OCI-LY7 (cell line): ENCODE measurements at regions not wholly inside any gene's neighbourhood (a gene's known extent, or its start where the extent isn't known, plus 50 kb on each side); places are given as distances from the start of the nearest gene placed in this dataset.

ENCODE experiments used
- BruUV-seq: library from RNA; stranded (reverse); fragments of 400-500 nt; replicated peaks from 2 replicates; lab custom pipeline; 2021; lab: Mats Ljungman, UMichigan
- CTCF ChIA-PET: fragments of 300-600 bp; sonication (Branson Sonifier 250); formaldehyde crosslinking; loops from one replicate; lab custom pipeline; 2022; ENCODE audit warnings: antibody characterized with exemption; ENCODE audit not compliant: unreplicated experiment; lab: Charles Lee
- POLR2A ChIA-PET: fragments of 300-600 bp; sonication (Branson Sonifier 250); formaldehyde crosslinking; loops from one replicate; lab custom pipeline; 2022; ENCODE audit warnings: antibody characterized with exemption; lab: Charles Lee
- DNase-seq: peaks from one replicate; pipeline ENCODE4 v3.0.0-alpha.2; 2015; ENCODE audit warnings: low spot score
- H2AFZ ChIP-seq: fragments of 200-600 bp; sonication (generic), shearing (Covaris generic); 2 replicates; pipeline ENCODE4 v1.6.1; 2014; ENCODE audit warnings: mild to moderate bottlenecking, antibody characterized with exemption, low read length, moderate library complexity
- H3K27ac ChIP-seq: fragments of 200-600 bp; sonication (generic); 2 replicates; pipeline ENCODE4 v1.5.1; 2014; ENCODE audit warnings: mixed run types, low read depth, mild to moderate bottlenecking, moderate library complexity, low read length, inconsistent platforms; ENCODE audit not compliant: poor library complexity, severe bottlenecking
- H3K36me3 ChIP-seq: fragments of 200-600 bp; sonication (generic); 2 replicates; pipeline ENCODE4 v1.6.1; 2014; ENCODE audit warnings: mild to moderate bottlenecking, antibody characterized with exemption, low read length, moderate library complexity, mixed read lengths; ENCODE audit not compliant: insufficient read depth
- H3K4me1 ChIP-seq: fragments of 200-600 bp; sonication (generic); 2 replicates; pipeline ENCODE4 v1.5.1; 2014; ENCODE audit warnings: mild to moderate bottlenecking, low read length; ENCODE audit not compliant: insufficient read depth, poor library complexity, severe bottlenecking
- H3K4me2 ChIP-seq: fragments of 200-600 bp; sonication (generic); 2 replicates; pipeline ENCODE4 v1.6.1; 2014; ENCODE audit warnings: mild to moderate bottlenecking, low read length
- H3K4me3 ChIP-seq: fragments of 200-600 bp; sonication (generic); 2 replicates; pipeline ENCODE4 v1.5.1; 2014; ENCODE audit warnings: mild to moderate bottlenecking, low read depth, low read length; ENCODE audit not compliant: poor library complexity, severe bottlenecking
- H3K79me2 ChIP-seq: fragments of 200-600 bp; sonication (generic); 2 replicates; pipeline ENCODE4 v1.6.1; 2016; ENCODE audit warnings: low read depth, mild to moderate bottlenecking, low read length, moderate library complexity, mixed read lengths; ENCODE audit not compliant: insufficient read depth
- H3K9me2 ChIP-seq: fragments of 200-600 bp; sonication (generic); 2 replicates; pipeline ENCODE4 v1.6.1; 2016; ENCODE audit warnings: mild to moderate bottlenecking, low read length, mixed read lengths; ENCODE audit not compliant: insufficient read depth
- H3K9me3 ChIP-seq: fragments of 200-600 bp; sonication (generic); 2 replicates; pipeline ENCODE4 v1.6.1; 2014; ENCODE audit warnings: mild to moderate bottlenecking, mixed run types, low read length, mixed read lengths
- H4K20me1 ChIP-seq: fragments of 200-600 bp; sonication (generic); 2 replicates; pipeline ENCODE4 v1.6.1; 2014; ENCODE audit warnings: mild to moderate bottlenecking, antibody characterized with exemption, low read length, moderate library complexity, mixed read lengths; ENCODE audit not compliant: insufficient read depth
- EZH2phosphoT487 ChIP-seq: fragments of 200-600 bp; sonication (generic); IDR thresholded peaks from 2 replicates; pipeline ENCODE4 v1.6.1; 2018; ENCODE audit warnings: low read depth, borderline replicate concordance, mild to moderate bottlenecking, mixed run types, antibody characterized with exemption, low read length, moderate library complexity, mixed read lengths
- intact Hi-C: fragments of 100-400 bp; cut with micrococcal nuclease; formaldehyde crosslinking; loops from one replicate; pipeline ENCODE4 v1.10.0; 2022; ENCODE audit not compliant: unreplicated experiment
- TF ChIP-seq, protein P1 (sequence below): fragments of 200-600 bp; sonication (generic); conservative IDR thresholded peaks from 2 replicates; pipeline ENCODE4 v1.5.1; 2014; ENCODE audit warnings: mild to moderate bottlenecking, antibody characterized with exemption, low read length, moderate library complexity, mixed read lengths

DNA sequence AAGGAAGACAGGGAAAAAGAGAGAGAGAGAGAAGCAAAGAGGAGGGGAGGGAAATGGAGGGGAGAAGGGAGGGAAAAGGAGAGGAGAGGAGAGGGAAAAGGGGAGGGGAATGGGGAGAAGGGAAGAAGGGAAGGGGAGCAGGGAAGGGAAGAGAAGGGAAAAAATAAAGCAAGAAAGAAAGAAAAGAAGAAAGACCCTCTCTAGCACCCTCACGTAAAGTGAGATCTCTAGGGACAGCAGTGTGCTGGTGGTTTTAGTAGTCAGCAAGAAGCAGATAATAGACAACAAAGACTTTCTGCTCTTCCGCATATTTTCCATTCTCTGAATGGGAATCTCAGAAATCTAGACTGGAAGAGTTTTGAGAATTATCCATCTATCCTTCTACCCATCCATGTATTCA, 201.8 kb upstream of the RFC3 start:
- H3K9me2 ChIP-seq = no peaks in the 10 kb centered on the region
- H3K4me1 ChIP-seq = no peaks in the 10 kb centered on the region
- H2AFZ ChIP-seq = no peak overlapping the region
- H3K27ac ChIP-seq = no peak overlapping the region
- intact Hi-C loops = no loop called here
- CTCF ChIA-PET = no interaction called here
- TF ChIP-seq, protein P1, sequence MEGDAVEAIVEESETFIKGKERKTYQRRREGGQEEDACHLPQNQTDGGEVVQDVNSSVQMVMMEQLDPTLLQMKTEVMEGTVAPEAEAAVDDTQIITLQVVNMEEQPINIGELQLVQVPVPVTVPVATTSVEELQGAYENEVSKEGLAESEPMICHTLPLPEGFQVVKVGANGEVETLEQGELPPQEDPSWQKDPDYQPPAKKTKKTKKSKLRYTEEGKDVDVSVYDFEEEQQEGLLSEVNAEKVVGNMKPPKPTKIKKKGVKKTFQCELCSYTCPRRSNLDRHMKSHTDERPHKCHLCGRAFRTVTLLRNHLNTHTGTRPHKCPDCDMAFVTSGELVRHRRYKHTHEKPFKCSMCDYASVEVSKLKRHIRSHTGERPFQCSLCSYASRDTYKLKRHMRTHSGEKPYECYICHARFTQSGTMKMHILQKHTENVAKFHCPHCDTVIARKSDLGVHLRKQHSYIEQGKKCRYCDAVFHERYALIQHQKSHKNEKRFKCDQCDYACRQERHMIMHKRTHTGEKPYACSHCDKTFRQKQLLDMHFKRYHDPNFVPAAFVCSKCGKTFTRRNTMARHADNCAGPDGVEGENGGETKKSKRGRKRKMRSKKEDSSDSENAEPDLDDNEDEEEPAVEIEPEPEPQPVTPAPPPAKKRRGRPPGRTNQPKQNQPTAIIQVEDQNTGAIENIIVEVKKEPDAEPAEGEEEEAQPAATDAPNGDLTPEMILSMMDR = no peak
- no peak for TF ChIP-seq EZH2phosphoT487
- no TSS peak for BruUV-seq
- no peaks in the 10 kb centered on the region for H3K36me3 ChIP-seq
- POLR2A ChIA-PET = interaction anchor here (0.6 kb wide), 1 partner anchor 26 kb away, joined by 5 read pairs; no protein-coding TSS in a partner anchor
- no peak overlapping the region for H3K4me2 ChIP-seq
- no peak for DNase-seq
- H3K79me2 ChIP-seq = no peaks in the 10 kb centered on the region
- no peaks in the 10 kb centered on the region for H3K9me3 ChIP-seq
- no peaks in the 10 kb centered on the region for H4K20me1 ChIP-seq
- H3K4me3 ChIP-seq = no peak overlapping the region

DNA sequence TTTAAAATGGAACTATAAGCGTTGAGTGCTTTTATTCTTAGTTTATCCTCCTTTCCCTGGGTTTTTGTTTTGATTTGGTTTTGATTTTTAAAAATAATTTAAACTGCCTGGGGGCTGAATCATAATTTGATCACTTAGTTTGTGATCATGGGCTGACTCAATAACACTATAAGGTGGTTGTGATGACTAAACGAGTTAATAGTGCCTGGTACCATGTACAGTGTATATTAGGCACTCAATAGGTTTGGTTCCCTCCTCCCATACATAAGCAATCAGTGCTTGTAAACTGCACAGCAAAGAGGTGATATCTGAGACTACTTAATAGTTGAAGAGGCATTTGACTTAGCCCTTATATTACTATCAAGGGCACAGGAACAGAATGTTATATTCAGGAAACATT, 200.9 kb upstream of the RFC3 start:
- BruUV-seq = no TSS peak
- intact Hi-C loops = no loop called here
- TF ChIP-seq, protein P1 = no peak
- TF ChIP-seq EZH2phosphoT487 = no peak
- POLR2A ChIA-PET = no interaction called here
- no peak overlapping the region for H2AFZ ChIP-seq
- no peaks in the 10 kb centered on the region for H3K36me3 ChIP-seq
- no peak overlapping the region for H3K4me3 ChIP-seq
- no peak overlapping the region for H3K27ac ChIP-seq
- H3K9me2 ChIP-seq = no peaks in the 10 kb centered on the region
- DNase-seq = no peak
- no peaks in the 10 kb centered on the region for H3K4me1 ChIP-seq
- CTCF ChIA-PET = no interaction called here
- H3K79me2 ChIP-seq = no peaks in the 10 kb centered on the region
- no peaks in the 10 kb centered on the region for H4K20me1 ChIP-seq
- H3K4me2 ChIP-seq = no peak overlapping the region
- no peaks in the 10 kb centered on the region for H3K9me3 ChIP-seq

- H3K9me2 ChIP-seq = no peaks in the 10 kb centered on the region
- H3K79me2 ChIP-seq = no peaks in the 10 kb centered on the region
- no peak overlapping the region for H3K4me3 ChIP-seq
- no TSS peak for BruUV-seq
- ChIA-PET CTCF (no interaction called here), POLR2A (interaction anchor here (0.6 to 1.4 kb wide), 3 partner anchors 10 to 13 kb away, joined by 3 to 4 read pairs (median 3); no protein-coding TSS in a partner anchor)
- H2AFZ ChIP-seq = no peak overlapping the region
- H3K4me1 ChIP-seq = peaks cover 3% of the 10 kb centered on the region
- no peaks in the 10 kb centered on the region for H4K20me1 ChIP-seq
- no peaks in the 10 kb centered on the region for H3K36me3 ChIP-seq
- TF ChIP-seq EZH2phosphoT487 = no peak
- TF ChIP-seq, protein P1 = no peak
- H3K9me3 ChIP-seq = no peaks in the 10 kb centered on the region
- intact Hi-C loops = no loop called here
- no peak overlapping the region for H3K27ac ChIP-seq
- no peak for DNase-seq
- no peak overlapping the region for H3K4me2 ChIP-seq
These were observed 193.7 kb upstream of the RFC3 start for GRCh38 chr13:33624253-33624652.
